Common myeloid progenitor, CD34-positive (primary cell): ENCODE measurements at regions not wholly inside any gene's neighbourhood (a gene's known extent, or its start where the extent isn't known, plus 50 kb on each side); places are given as distances from the start of the nearest gene placed in this dataset.
"Not testable (repeated sequence)": the region's sequence is repeated elsewhere in the genome, so short reads cannot be mapped to it uniquely, and the experiment has no call there.

Experiments used
- CTCF ChIA-PET: fragments of 350-600 bp; sonication (Branson Sonifier 250); formaldehyde crosslinking; loops from one replicate; lab custom pipeline; 2021; ENCODE audit warnings: antibody characterized with exemption; lab: Charles Lee
- POLR2A ChIA-PET: fragments of 350-600 bp; sonication (Branson Sonifier 250); formaldehyde crosslinking; loops from one replicate; lab custom pipeline; 2021; ENCODE audit warnings: antibody characterized with exemption; lab: Charles Lee
- DNase-seq, 3 donors: peaks; one replicate each; pipeline versions ENCODE4 v3.0.0 to v3.0.0-alpha.2; 2013
- H3K27ac ChIP-seq, 2 experiments: 1 replicate in 1 of 2; 2 replicates in 1 of 2; pipeline ENCODE4 v1.7.0; 2013; ENCODE audit warnings: inconsistent platforms in 2 of 2, low read length in 2 of 2, mild to moderate bottlenecking in 2 of 2, low read depth in 1 of 2, moderate library complexity in 1 of 2; ENCODE audit not compliant: severe bottlenecking in 2 of 2, insufficient read depth in 1 of 2, poor library complexity in 1 of 2
- H3K27me3 ChIP-seq, 5 experiments: replicated peaks in 2 of 5; 1 replicate in 3 of 5; 2 replicates in 2 of 5; pipeline versions ENCODE4 v1.6.1 to v1.7.0; 2013; ENCODE audit warnings: low read length in 4 of 5, mild to moderate bottlenecking in 2 of 5, moderate library complexity in 2 of 5, inconsistent platforms in 1 of 5; ENCODE audit not compliant: insufficient read depth in 5 of 5, control insufficient read depth in 4 of 5
- H3K36me3 ChIP-seq, 4 experiments: 1 replicate in 2 of 4; 2 replicates in 2 of 4; pipeline versions ENCODE4 v1.6.1 to v1.7.0; 2013; ENCODE audit warnings: low read length in 3 of 4, control low read depth in 1 of 4, mild to moderate bottlenecking in 1 of 4; ENCODE audit not compliant: control insufficient read depth in 4 of 4, insufficient read depth in 4 of 4
- H3K4me1 ChIP-seq, 4 experiments: 1 replicate in 3 of 4; 2 replicates in 1 of 4; pipeline versions ENCODE4 v1.6.1 to v1.7.1; 2013; ENCODE audit warnings: low read length in 3 of 4, mild to moderate bottlenecking in 3 of 4, control low read depth in 1 of 4, inconsistent platforms in 1 of 4, moderate library complexity in 1 of 4; ENCODE audit not compliant: control insufficient read depth in 4 of 4, insufficient read depth in 4 of 4; ENCODE audit errors: control extremely low read depth in 1 of 4
- H3K4me3 ChIP-seq, 7 experiments: 1 replicate in 4 of 7; 2 replicates in 3 of 7; pipeline versions ENCODE4 v1.5.1 to v1.7.0; 2013; ENCODE audit warnings: mild to moderate bottlenecking in 7 of 7, low read length in 6 of 7, moderate library complexity in 6 of 7, inconsistent platforms in 2 of 7, low read depth in 2 of 7, control low read depth in 1 of 7; ENCODE audit not compliant: insufficient read depth in 4 of 7, control insufficient read depth in 1 of 7; ENCODE audit errors: extremely low read depth in 1 of 7
- H3K9me3 ChIP-seq, 5 experiments: 1 replicate in 4 of 5; 2 replicates in 1 of 5; pipeline versions ENCODE4 v1.6.1 to v1.7.1; 2013; ENCODE audit warnings: low read length in 4 of 5, mild to moderate bottlenecking in 2 of 5, inconsistent platforms in 1 of 5, low read depth in 1 of 5, moderate library complexity in 1 of 5; ENCODE audit not compliant: control insufficient read depth in 4 of 5, insufficient read depth in 2 of 5; ENCODE audit errors: control extremely low read depth in 1 of 5
- WGBS: methylation state at CpG from one replicate; pipeline ENCODE4 v1.1.5; 2013; ENCODE audit not compliant: insufficient coverage; 5-methylcytosine and 5-hydroxymethylcytosine counted together

DNA sequence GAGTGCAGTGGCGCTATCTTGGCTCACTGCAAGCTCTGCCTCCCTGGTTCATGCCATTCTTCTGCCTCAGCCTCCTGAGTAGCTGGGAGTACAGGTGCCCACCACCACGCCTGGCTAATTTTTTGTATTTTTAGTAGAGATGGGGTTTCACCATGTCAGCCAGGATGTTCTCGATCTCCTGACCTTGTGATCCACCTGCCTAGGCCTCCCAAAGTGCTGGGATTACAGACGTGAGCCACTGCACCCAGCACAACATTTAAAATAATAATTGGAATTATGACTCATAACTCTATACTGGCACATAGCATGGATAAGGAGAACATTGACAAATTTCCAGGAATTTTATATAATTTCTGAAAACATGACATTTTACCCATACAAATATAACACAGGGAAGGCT, 54.2 kb downstream of the DBET start:
- H3K4me1 ChIP-seq, H3K27me3 ChIP-seq, H3K4me3 ChIP-seq, H3K36me3 ChIP-seq, DNase-seq, POLR2A ChIA-PET, H3K27ac ChIP-seq, CTCF ChIA-PET: not testable (repeated sequence)
- H3K9me3 ChIP-seq = peaks cover 0 to 11% (median 0%) of the 10 kb centered on the region in 5 experiments
- no CpG with 5 or more reads among the region's 4 CpGs for WGBS

- H3K36me3 ChIP-seq, H3K27ac ChIP-seq, H3K4me1 ChIP-seq, POLR2A ChIA-PET, H3K27me3 ChIP-seq, CTCF ChIA-PET, H3K4me3 ChIP-seq: not testable (repeated sequence)
- 49% methylated on average over 2 of the region's 3 CpGs for WGBS
- peak in 1 of 3 donors; percentile 50 for DNase-seq
- peaks cover 0 to 11% (median 0%) of the 10 kb centered on the region in 5 experiments for H3K9me3 ChIP-seq
These were observed 54.1 kb upstream of the DUX4 start for GRCh38 chr4:190119474-190119873.

GRCh38 chr4:190120111-190120514, 53.5 kb upstream of the DUX4 start:
- H3K36me3 ChIP-seq, POLR2A ChIA-PET, H3K4me1 ChIP-seq, H3K27me3 ChIP-seq, CTCF ChIA-PET, H3K4me3 ChIP-seq, H3K27ac ChIP-seq: not testable (repeated sequence)
- peak; percentile 52 to 61 (median 56) for DNase-seq
- H3K9me3 ChIP-seq = peaks cover 0 to 11% (median 0%) of the 10 kb centered on the region in 5 experiments
- no CpG with 5 or more reads among the region's 15 CpGs for WGBS

GRCh38 chr4:190120537-190121001, 53.0 kb upstream of the DUX4 start:
- DNase-seq = peak; percentile 69 to 76 (median 69)

GRCh38 chr4:190121076-190121671, 52.4 kb upstream of the DUX4 start:
- peaks cover 0 to 11% (median 0%) of the 10 kb centered on the region in 5 experiments for H3K9me3 ChIP-seq
- CTCF ChIA-PET, H3K4me3 ChIP-seq, H3K27ac ChIP-seq, DNase-seq, H3K36me3 ChIP-seq, H3K4me1 ChIP-seq, POLR2A ChIA-PET, H3K27me3 ChIP-seq: not testable (repeated sequence)
- 78% methylated on average over 61 of the region's 118 CpGs for WGBS

More at GRCh38 chr4:190120537-190121001, 53.0 kb upstream of the DUX4 start:
- H3K4me3 ChIP-seq, H3K36me3 ChIP-seq, H3K4me1 ChIP-seq, H3K27ac ChIP-seq, H3K27me3 ChIP-seq, POLR2A ChIA-PET, CTCF ChIA-PET: not testable (repeated sequence)
- H3K9me3 ChIP-seq = peaks cover 0 to 11% (median 0%) of the 10 kb centered on the region in 5 experiments
- 68% methylated on average over 5 of the region's 37 CpGs for WGBS

- Histone ChIP-seq H3K9me3 (peaks cover 0 to 11% (median 0%) of the 10 kb centered on the region in 5 experiments), H3K4me3 (no peak overlapping the region), H3K27ac (no peak overlapping the region), H3K4me1 (peaks cover 0 to 2% (median 0%) of the 10 kb centered on the region in 4 experiments), H3K36me3 (no peaks in the 10 kb centered on the region), H3K27me3 (no peaks in the 10 kb centered on the region)
- ChIA-PET CTCF (no interaction called here), POLR2A (no interaction called here)
- peak in 1 of 3 donors; percentile 12 for DNase-seq
- 77% methylated on average over 70 of the region's 70 CpGs for WGBS
These were observed 51.8 kb upstream of the DUX4 start for GRCh38 chr4:190121759-190122158.

- H3K27me3 ChIP-seq, H3K36me3 ChIP-seq, H3K4me1 ChIP-seq, POLR2A ChIA-PET, H3K27ac ChIP-seq, CTCF ChIA-PET: not testable (repeated sequence)
- peak in 2 of 3 donors; percentile 86 to 88 for DNase-seq
- peaks cover 0 to 11% (median 0%) of the 10 kb centered on the region in 5 experiments for H3K9me3 ChIP-seq
- H3K4me3 ChIP-seq = peak overlapping the region in 1 of 7 experiments; percentile 30
- WGBS = 82% methylated on average over 19 of the region's 29 CpGs
These were observed 51.1 kb upstream of the DUX4 start for GRCh38 chr4:190122161-190123142.
